ENCODE measurements at regions not wholly inside any gene's neighbourhood (a gene's known extent, or its start where the extent isn't known, plus 50 kb on each side); places are given as distances from the start of the nearest gene placed in this dataset.

DNA sequence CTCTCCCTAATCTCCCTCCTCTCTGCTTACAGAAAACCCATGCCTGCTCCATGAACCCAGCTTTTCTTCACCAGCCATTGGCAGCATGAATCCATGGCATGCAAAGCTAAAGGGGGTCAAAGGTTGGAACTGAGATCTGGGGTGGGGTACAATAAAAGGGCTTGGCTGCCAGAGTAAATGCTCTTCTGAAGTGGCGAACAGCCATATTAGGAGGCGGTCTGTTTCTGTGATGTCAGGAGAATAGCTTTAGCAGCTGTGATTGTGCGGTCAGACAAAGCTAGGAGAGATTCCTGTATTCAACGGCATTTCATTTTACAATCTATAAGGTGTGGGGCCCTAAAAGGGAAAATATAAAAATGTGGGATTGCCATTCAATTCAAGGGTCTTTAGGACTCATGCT is 71.7 kb upstream of the TMPRSS2 start:
- WGBS, 2 donors, result 88 to 89% methylated on average over 4 of the region's 4 CpGs
- TF ChIP-seq CTCF (IDR thresholded peaks at IDR 0.05), result no peak
- H3K27me3 ChIP-seq, result peaks cover 0 to 3% (median 0%) of the 10 kb centered on the region in 7 donors

DNA sequence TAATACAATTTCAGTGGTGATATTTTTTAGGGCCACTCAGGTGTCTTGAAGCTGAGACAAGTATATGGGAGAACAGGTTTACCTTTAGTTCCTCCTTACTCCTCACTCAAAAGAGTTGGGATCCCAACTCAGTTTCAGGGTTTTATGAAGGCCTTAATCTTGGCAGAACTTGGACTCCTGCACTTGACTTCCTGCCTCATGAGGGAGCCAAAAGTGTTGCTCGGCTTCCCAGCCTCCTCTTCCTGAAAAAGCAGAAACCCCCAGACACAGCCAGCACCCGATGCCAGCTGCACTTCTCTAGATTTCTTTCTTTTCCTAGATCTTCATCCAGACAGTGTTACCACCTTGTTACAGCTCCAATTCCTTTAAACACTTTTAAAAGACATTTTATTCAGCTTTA is 70.8 kb upstream of the TMPRSS2 start:
- no peak overlapping the region for H3K27ac ChIP-seq
- DNase-seq, result no peak
- no peak for TF ChIP-seq CTCF (IDR thresholded peaks at IDR 0.05)
- no peak overlapping the region for H3K4me3 ChIP-seq
- peaks cover 0 to 51% (median 22%) of the 10 kb centered on the region in 11 donors for H3K9me3 ChIP-seq
- no peaks in the 10 kb centered on the region for H3K36me3 ChIP-seq
- H3K27me3 ChIP-seq, result peaks cover 0 to 3% (median 0%) of the 10 kb centered on the region in 7 donors
- intact Hi-C loops (cut with DNase I), result no loop called here
- WGBS, 2 donors, result 58 to 66% methylated on average over 2 of the region's 2 CpGs
- H3K4me1 ChIP-seq, result no peaks in the 10 kb centered on the region
- no peak for ATAC-seq

More for the DNA sequence above, 71.7 kb upstream of the TMPRSS2 start:
- Histone ChIP-seq H3K27ac (no peak overlapping the region), H3K4me1 (no peaks in the 10 kb centered on the region), H3K4me3 (no peak overlapping the region), H3K36me3 (no peaks in the 10 kb centered on the region), H3K9me3 (peaks cover 0 to 45% (median 22%) of the 10 kb centered on the region in 11 donors)
- no peak for ATAC-seq
- no peak for DNase-seq
- intact Hi-C loops (cut with DNase I), result no loop called here

- no peaks in the 10 kb centered on the region for H3K36me3 ChIP-seq
- intact Hi-C loops (cut with DNase I), result no loop called here
- TF ChIP-seq CTCF (IDR thresholded peaks at IDR 0.05), result no peak
- peaks cover 0 to 3% (median 0%) of the 10 kb centered on the region in 7 donors for H3K27me3 ChIP-seq
- ATAC-seq (no peak), DNase-seq (no peak)
- no peaks in the 10 kb centered on the region for H3K4me1 ChIP-seq
- 73 to 83% methylated on average over 1 of the region's 1 CpG for WGBS, 2 donors
- peaks cover 0 to 53% (median 22%) of the 10 kb centered on the region in 11 donors for H3K9me3 ChIP-seq
- no peak overlapping the region for H3K27ac ChIP-seq
- no peak overlapping the region for H3K4me3 ChIP-seq
Measured at GRCh38 chr21:41578083-41578482, 70.1 kb upstream of the TMPRSS2 start.

GRCh38 chr21:41576013-41576615 is 68.2 kb upstream of the TMPRSS2 start:
- no peaks in the 10 kb centered on the region for H3K36me3 ChIP-seq
- no peaks in the 10 kb centered on the region for H3K4me1 ChIP-seq
- no peaks in the 10 kb centered on the region for H3K27me3 ChIP-seq
- H3K27ac ChIP-seq, result no peak overlapping the region
- no peak for TF ChIP-seq CTCF (IDR thresholded peaks at IDR 0.05)
- no peak overlapping the region for H3K4me3 ChIP-seq
- DNase-seq, result no peak
- peaks cover 0 to 71% (median 30%) of the 10 kb centered on the region in 11 donors for H3K9me3 ChIP-seq
- intact Hi-C loops (cut with DNase I), result no loop called here
- ATAC-seq, result no peak
- 75 to 79% methylated on average over 4 of the region's 4 CpGs for WGBS, 2 donors

All from heart right ventricle (tissue), 16 donors.